HepG2 (cell line): ENCODE measurements at regions not wholly inside any gene's neighbourhood (a gene's known extent, or its start where the extent isn't known, plus 50 kb on each side); places are given as distances from the start of the nearest gene placed in this dataset.

Experiments used
- HOXA3 ChIP-seq: sonication (generic); formaldehyde crosslinking; IDR thresholded peaks from 2 replicates; pipeline ENCODE4 v1.5.0; 2020; ENCODE audit warnings: missing genetic modification reagents
- KDM5B ChIP-seq: sonication (generic); formaldehyde crosslinking; IDR thresholded peaks from 2 replicates; pipeline ENCODE4 v1.4.0; 2020; ENCODE audit warnings: missing genetic modification reagents, mild to moderate bottlenecking, borderline replicate concordance
- NFIC ChIP-seq: IDR thresholded peaks from 2 replicates; pipeline ENCODE4 v1.6.1; 2012; ENCODE audit warnings: mild to moderate bottlenecking, low read length, inconsistent platforms
- SMAD9 ChIP-seq: sonication (generic); formaldehyde crosslinking; IDR thresholded peaks from 2 replicates; pipeline ENCODE4 v1.5.1; 2020; ENCODE audit warnings: mild to moderate bottlenecking, missing genetic modification reagents
- SP2 ChIP-seq: sonication (generic); formaldehyde crosslinking; IDR thresholded peaks from 2 replicates; pipeline ENCODE4 v1.5.1; 2020; ENCODE audit warnings: mild to moderate bottlenecking, missing genetic modification reagents
- ZNF17 ChIP-seq: sonication (generic); formaldehyde crosslinking; IDR thresholded peaks from 2 replicates; pipeline ENCODE4 v1.5.0; 2020; ENCODE audit warnings: mild to moderate bottlenecking, missing genetic modification reagents
- ZNF274 ChIP-seq: sonication (generic); formaldehyde crosslinking; IDR thresholded peaks from 2 replicates; pipeline ENCODE4 v1.5.1; 2020; ENCODE audit warnings: mild to moderate bottlenecking, missing genetic modification reagents
- ZNF552 ChIP-seq: sonication (generic); formaldehyde crosslinking; IDR thresholded peaks from 2 replicates; pipeline ENCODE4 v1.9.0; 2022; ENCODE audit warnings: missing genetic modification reagents, mild to moderate bottlenecking, borderline replicate concordance
- ZNF614 ChIP-seq: IDR thresholded peaks from 2 replicates; pipeline ENCODE4 v1.6.1; 2018; ENCODE audit warnings: missing biosample characterization, missing genetic modification reagents, inconsistent platforms, borderline replicate concordance
- ZNF766 ChIP-seq: sonication (generic); formaldehyde crosslinking; IDR thresholded peaks from 2 replicates; pipeline ENCODE4 v1.5.0; 2020; ENCODE audit warnings: missing genetic modification reagents, borderline replicate concordance
- ZNF772 ChIP-seq: sonication (generic); formaldehyde crosslinking; IDR thresholded peaks from 2 replicates; pipeline ENCODE4 v1.5.0; 2020; ENCODE audit warnings: mild to moderate bottlenecking, missing genetic modification reagents
- ZNF776 ChIP-seq: sonication (generic); formaldehyde crosslinking; IDR thresholded peaks from 2 replicates; pipeline ENCODE4 v1.4.0; 2020; ENCODE audit warnings: mild to moderate bottlenecking, missing genetic modification reagents
- ZNF780A ChIP-seq: sonication (generic); formaldehyde crosslinking; IDR thresholded peaks from 2 replicates; pipeline ENCODE4 v1.8.0; 2022; ENCODE audit warnings: mild to moderate bottlenecking, missing genetic modification reagents, moderate library complexity
- TF ChIP-seq, protein P1 (sequence below): sonication (generic); formaldehyde crosslinking; IDR thresholded peaks from 2 replicates; pipeline ENCODE4 v1.4.0; 2020; ENCODE audit warnings: missing genetic modification reagents
- TF ChIP-seq, protein P2 (sequence below): fragments of 450-650 bp; IDR thresholded peaks from 2 replicates; pipeline ENCODE4 v1.6.1; 2017
- TF ChIP-seq, protein P3 (sequence below): sonication (generic); formaldehyde crosslinking; IDR thresholded peaks from 2 replicates; pipeline ENCODE4 v1.5.1; 2020; ENCODE audit warnings: mild to moderate bottlenecking, missing genetic modification reagents, borderline replicate concordance
- TF ChIP-seq, protein P4 (sequence below): sonication (generic); formaldehyde crosslinking; IDR thresholded peaks from 2 replicates; pipeline ENCODE4 v1.5.0; 2020; ENCODE audit warnings: missing genetic modification reagents, mild to moderate bottlenecking, borderline replicate concordance
- TF ChIP-seq, protein P5 (sequence below): sonication (generic); formaldehyde crosslinking; IDR thresholded peaks from 2 replicates; pipeline ENCODE4 v1.8.0; 2022; ENCODE audit warnings: missing genetic modification reagents, mild to moderate bottlenecking, borderline replicate concordance
- TF ChIP-seq, protein P6 (sequence below): sonication (generic); formaldehyde crosslinking; IDR thresholded peaks from 2 replicates; pipeline ENCODE4 v1.4.0; 2020; ENCODE audit warnings: missing genetic modification reagents, borderline replicate concordance

DNA sequence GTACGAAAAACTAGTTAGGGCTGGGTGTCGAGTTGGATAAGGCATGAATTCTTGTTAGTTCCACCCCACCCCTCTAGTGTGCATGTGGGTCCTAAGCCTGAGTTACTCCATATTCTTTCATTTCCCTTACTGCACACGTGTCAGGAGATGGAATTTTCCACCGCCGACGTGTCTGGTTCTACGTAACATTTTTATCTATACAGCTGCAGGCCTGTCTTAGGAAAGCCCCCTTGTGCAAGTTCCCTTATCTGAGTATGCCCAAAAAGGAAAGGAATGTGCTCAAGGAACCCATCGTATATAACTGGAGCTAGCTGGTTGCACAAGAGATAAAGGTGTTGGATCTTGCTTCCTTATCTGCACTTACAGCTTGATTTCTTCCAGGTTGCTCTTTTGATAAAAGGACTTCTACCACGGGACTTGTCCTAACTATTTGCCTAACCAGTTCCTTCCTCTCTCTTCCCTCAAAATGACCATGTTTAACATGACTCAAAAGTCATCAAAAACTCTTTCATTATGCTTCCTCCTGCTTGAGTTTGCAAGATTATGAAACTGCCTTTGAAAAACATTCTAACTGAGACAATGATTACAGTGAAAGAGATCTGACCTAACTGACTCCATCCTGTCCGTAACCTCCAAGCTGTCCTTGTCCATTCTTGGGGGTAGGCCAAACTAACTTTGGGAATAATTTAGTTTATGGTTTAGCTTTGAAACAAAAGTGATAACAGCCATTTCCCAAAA, 181.4 kb downstream of the AKR1D1 start (continued):
- TF ChIP-seq, protein P1, sequence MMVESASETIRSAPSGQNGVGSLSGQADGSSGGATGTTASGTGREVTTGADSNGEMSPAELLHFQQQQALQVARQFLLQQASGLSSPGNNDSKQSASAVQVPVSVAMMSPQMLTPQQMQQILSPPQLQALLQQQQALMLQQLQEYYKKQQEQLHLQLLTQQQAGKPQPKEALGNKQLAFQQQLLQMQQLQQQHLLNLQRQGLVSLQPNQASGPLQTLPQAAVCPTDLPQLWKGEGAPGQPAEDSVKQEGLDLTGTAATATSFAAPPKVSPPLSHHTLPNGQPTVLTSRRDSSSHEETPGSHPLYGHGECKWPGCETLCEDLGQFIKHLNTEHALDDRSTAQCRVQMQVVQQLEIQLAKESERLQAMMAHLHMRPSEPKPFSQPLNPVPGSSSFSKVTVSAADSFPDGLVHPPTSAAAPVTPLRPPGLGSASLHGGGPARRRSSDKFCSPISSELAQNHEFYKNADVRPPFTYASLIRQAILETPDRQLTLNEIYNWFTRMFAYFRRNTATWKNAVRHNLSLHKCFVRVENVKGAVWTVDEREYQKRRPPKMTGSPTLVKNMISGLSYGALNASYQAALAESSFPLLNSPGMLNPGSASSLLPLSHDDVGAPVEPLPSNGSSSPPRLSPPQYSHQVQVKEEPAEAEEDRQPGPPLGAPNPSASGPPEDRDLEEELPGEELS (CRISPR knock-in tag) = peak; percentile 88
- 0 out of 2 replicates have a peak, but pooled peaks have one; percentile 24 for TF ChIP-seq ZNF614 (CRISPR knock-in tag)
- TF ChIP-seq, protein P2, sequence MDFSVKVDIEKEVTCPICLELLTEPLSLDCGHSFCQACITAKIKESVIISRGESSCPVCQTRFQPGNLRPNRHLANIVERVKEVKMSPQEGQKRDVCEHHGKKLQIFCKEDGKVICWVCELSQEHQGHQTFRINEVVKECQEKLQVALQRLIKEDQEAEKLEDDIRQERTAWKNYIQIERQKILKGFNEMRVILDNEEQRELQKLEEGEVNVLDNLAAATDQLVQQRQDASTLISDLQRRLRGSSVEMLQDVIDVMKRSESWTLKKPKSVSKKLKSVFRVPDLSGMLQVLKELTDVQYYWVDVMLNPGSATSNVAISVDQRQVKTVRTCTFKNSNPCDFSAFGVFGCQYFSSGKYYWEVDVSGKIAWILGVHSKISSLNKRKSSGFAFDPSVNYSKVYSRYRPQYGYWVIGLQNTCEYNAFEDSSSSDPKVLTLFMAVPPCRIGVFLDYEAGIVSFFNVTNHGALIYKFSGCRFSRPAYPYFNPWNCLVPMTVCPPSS = no peak
- no peak for TF ChIP-seq ZNF274 (CRISPR knock-in tag)
- TF ChIP-seq, protein P3, sequence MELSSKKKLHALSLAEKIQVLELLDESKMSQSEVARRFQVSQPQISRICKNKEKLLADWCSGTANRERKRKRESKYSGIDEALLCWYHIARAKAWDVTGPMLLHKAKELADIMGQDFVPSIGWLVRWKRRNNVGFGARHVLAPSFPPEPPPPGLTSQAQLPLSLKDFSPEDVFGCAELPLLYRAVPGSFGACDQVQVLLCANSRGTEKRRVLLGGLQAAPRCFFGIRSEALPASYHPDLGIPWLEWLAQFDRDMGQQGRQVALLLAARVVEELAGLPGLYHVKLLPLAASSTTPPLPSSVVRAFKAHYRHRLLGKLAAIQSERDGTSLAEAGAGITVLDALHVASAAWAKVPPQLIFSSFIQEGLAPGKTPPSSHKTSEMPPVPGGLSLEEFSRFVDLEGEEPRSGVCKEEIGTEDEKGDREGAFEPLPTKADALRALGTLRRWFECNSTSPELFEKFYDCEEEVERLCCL = no peak
- 0 out of 2 replicates have a peak, but pooled peaks have one; percentile 29 for TF ChIP-seq ZNF552
- no peak; the same call in 1 of the 2 replicates for TF ChIP-seq ZNF772 (CRISPR knock-in tag)
- no peak for TF ChIP-seq SP2
- TF ChIP-seq NFIC = peak; percentile 91
- TF ChIP-seq, protein P4, sequence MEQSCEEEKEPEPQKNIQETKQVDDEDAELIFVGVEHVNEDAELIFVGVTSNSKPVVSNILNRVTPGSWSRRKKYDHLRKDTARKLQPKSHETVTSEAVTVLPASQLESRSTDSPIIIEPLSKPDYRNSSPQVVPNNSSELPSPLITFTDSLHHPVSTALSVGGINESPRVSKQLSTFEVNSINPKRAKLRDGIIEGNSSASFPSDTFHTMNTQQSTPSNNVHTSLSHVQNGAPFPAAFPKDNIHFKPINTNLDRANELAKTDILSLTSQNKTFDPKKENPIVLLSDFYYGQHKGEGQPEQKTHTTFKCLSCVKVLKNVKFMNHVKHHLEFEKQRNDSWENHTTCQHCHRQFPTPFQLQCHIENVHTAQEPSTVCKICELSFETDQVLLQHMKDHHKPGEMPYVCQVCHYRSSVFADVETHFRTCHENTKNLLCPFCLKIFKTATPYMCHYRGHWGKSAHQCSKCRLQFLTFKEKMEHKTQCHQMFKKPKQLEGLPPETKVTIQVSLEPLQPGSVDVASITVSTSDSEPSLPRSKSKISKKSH (CRISPR knock-in tag) = no peak
- no peak for TF ChIP-seq KDM5B (CRISPR knock-in tag)
- TF ChIP-seq HOXA3 (CRISPR knock-in tag) = peak; percentile 92
- TF ChIP-seq, protein P5, sequence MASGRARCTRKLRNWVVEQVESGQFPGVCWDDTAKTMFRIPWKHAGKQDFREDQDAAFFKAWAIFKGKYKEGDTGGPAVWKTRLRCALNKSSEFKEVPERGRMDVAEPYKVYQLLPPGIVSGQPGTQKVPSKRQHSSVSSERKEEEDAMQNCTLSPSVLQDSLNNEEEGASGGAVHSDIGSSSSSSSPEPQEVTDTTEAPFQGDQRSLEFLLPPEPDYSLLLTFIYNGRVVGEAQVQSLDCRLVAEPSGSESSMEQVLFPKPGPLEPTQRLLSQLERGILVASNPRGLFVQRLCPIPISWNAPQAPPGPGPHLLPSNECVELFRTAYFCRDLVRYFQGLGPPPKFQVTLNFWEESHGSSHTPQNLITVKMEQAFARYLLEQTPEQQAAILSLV (CRISPR knock-in tag) = no peak
- TF ChIP-seq, protein P6, sequence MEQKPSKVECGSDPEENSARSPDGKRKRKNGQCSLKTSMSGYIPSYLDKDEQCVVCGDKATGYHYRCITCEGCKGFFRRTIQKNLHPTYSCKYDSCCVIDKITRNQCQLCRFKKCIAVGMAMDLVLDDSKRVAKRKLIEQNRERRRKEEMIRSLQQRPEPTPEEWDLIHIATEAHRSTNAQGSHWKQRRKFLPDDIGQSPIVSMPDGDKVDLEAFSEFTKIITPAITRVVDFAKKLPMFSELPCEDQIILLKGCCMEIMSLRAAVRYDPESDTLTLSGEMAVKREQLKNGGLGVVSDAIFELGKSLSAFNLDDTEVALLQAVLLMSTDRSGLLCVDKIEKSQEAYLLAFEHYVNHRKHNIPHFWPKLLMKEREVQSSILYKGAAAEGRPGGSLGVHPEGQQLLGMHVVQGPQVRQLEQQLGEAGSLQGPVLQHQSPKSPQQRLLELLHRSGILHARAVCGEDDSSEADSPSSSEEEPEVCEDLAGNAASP (CRISPR knock-in tag) = peak; percentile 81; the same call in 1 of the 2 replicates
- TF ChIP-seq ZNF776 (CRISPR knock-in tag) = no peak
- no peak for TF ChIP-seq SMAD9 (CRISPR knock-in tag)
- no peak for TF ChIP-seq ZNF17 (CRISPR knock-in tag)
- peak; percentile 57; the same call in 1 of the 2 replicates for TF ChIP-seq ZNF766 (CRISPR knock-in tag)
- TF ChIP-seq ZNF780A = 0 out of 2 replicates have a peak, but pooled peaks have one; percentile 67
